ENCODE measurements at regions not wholly inside any gene's neighbourhood (a gene's known extent, or its start where the extent isn't known, plus 50 kb on each side); places are given as distances from the start of the nearest gene placed in this dataset.

DNA sequence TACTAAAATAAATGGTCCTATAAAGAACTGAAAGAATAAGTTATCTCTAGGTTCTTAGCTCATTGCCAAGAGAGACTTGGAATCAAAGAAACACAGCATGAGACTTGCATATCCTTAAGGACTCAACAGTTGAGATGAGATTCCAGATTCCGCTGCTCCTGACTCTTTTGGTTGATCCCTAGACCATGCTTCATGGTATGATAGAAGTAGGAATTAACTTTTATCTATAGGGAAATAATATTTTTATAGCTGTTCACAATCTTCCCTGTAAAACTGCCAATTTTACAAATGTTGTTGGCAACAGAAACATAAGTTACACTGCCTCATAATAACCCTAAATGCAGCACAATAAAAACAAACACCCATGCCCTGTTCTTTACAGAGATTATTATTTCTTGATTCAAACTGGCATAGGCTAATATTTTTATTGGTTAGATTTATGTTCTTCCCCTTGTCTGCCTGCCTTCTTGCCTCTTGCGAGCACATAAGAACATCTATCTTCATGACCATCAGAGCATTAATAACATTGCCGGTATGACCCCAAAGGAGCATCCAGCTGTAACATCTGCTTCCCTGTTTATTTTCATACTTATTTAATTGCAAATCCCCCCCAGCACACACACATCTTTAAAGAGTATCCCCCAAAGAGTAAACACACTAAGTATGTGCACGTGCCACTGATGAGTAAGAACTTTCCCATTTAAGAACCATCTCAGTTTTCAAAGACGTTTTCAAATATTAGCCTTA is 735.7 kb upstream of the SLC8A1 start:
- TF ChIP-seq, protein P1, sequence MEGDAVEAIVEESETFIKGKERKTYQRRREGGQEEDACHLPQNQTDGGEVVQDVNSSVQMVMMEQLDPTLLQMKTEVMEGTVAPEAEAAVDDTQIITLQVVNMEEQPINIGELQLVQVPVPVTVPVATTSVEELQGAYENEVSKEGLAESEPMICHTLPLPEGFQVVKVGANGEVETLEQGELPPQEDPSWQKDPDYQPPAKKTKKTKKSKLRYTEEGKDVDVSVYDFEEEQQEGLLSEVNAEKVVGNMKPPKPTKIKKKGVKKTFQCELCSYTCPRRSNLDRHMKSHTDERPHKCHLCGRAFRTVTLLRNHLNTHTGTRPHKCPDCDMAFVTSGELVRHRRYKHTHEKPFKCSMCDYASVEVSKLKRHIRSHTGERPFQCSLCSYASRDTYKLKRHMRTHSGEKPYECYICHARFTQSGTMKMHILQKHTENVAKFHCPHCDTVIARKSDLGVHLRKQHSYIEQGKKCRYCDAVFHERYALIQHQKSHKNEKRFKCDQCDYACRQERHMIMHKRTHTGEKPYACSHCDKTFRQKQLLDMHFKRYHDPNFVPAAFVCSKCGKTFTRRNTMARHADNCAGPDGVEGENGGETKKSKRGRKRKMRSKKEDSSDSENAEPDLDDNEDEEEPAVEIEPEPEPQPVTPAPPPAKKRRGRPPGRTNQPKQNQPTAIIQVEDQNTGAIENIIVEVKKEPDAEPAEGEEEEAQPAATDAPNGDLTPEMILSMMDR (conservative IDR thresholded peaks at IDR 0.05; ENCODE audit: low read depth, low read length), result no peak
- TF ChIP-seq EZH2 (IDR thresholded peaks at IDR 0.05; ENCODE audit: borderline replicate concordance, low read depth, low read length, poor library complexity, severe bottlenecking), result no peak

Measured in A673 (cell line).